Activated CD4-positive, alpha-beta T cell treated with anti-CD3 and anti-CD28 coated beads, Interleukin-10, Interleukin-2, amounts not matched to agents 100 ng/mL and 50 ng/mL, durations not matched to agents 16 hours and 8 hours (primary cell): ENCODE measurements at regions not wholly inside any gene's neighbourhood (a gene's known extent, or its start where the extent isn't known, plus 50 kb on each side); places are given as distances from the start of the nearest gene placed in this dataset.

ENCODE experiments used
- DNase-seq: peaks from one replicate; pipeline ENCODE4 v3.0.0-alpha.2; 2020

DNA sequence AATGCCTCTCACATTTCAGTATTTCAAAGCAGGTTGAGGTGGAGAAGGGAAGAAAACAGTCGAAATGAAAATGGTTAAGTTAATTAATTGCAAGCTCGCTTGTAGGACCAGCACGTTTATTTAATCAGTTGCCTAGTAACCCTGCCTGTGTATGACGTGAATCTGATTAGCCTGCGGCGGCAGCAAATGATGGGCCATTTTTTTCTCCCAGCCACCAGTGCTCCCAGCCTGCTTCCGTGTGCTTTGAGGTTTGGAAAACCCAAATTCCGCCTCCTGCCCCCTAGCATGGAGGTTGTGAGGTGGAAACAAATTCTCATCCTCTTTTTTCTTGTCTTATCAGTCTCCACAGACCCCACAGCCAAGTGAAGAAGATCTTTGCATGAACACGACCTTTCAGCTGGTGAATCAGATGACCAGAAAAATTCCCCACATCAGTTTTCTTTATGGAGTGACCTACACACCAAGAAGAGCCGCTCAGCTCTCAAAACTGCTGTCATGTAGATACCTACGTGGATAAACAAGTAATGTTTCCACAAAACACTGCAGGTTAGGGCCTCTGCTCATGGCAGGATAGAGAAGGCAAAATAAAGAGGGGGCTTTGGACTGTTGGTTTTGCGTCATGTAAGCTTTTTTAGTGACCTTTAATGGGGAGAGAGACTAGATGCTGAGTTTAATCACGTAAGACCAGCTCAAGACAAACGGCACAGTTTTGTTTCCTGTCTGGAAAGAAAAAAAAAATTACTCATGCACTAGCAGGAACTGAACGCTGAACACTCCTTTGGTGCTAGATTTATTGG lies 572.9 kb upstream of the NOX3 start:
- no peak for DNase-seq

DNA sequence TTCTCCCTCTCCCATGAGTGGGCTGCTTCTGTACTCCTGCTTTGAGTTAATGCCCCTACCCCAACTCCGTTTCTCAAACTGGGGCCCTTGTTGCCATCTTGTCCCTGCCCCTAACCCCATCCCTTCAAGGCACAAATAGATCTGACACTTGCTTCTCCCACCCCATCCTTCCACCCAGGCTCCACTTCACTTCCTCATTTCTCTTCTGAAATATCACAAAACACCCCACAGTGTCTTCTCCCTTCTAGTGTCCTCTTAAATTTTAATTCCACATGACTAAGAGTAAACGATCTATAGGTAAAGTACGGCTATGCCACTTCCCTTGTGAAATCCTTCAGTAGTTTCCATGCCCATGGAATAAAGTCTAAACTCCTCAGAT lies 571.6 kb upstream of the NOX3 start:
- no peak for DNase-seq

DNA sequence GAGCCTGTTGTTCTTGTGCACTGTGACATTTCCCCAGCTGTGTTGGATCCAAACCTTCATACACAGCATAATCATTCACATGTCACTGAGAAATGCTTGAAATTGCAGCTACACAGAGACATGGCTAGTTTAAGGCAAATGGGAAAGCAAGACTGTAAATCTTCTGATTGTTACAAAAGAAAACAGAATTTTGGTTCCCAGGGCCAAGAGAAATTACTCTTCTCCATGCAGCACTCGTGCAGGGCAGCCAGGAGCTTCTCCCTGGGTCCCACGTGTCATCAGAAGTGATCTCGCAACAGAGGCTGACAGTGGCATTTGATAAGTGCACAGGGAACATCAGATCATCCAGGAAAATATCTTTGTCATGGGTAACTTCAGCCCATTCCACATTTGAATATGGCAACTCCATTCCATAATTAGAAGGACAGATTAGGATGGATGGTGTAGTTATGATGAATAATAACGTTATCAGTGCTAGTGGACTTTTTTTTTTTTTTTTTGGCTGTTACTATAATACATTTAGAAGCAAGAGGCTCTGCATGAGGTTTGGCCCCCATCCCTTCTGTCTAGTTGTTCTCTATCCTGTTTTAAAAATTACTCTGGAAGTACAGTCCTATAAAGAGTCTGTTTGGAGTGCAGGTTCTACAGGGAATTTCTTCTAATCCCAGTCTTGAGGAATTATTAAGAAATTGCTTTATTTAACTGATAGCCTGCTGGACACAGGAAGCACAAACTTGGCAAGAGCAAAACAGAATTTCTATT lies 571.0 kb upstream of the NOX3 start:
- DNase-seq = no peak

DNA sequence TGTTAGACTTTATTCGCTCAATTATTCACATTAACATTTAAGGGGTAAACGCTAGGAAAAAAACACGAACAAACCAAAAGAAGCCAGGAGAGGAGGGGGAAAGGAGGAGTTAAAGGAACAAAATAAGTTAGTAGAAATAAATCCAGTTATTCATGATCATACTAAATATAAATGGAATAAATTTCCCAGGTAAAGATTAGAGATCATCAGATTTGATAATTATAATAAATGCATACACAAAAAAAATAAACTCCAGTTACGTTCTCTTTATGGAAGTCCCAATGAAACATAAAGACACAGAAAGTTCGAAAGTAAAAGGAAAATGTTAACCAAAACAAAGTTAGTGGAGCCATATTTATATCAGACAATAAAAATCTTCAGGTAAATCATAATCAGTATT lies 568.7 kb upstream of the NOX3 start:
- DNase-seq = no peak

DNA sequence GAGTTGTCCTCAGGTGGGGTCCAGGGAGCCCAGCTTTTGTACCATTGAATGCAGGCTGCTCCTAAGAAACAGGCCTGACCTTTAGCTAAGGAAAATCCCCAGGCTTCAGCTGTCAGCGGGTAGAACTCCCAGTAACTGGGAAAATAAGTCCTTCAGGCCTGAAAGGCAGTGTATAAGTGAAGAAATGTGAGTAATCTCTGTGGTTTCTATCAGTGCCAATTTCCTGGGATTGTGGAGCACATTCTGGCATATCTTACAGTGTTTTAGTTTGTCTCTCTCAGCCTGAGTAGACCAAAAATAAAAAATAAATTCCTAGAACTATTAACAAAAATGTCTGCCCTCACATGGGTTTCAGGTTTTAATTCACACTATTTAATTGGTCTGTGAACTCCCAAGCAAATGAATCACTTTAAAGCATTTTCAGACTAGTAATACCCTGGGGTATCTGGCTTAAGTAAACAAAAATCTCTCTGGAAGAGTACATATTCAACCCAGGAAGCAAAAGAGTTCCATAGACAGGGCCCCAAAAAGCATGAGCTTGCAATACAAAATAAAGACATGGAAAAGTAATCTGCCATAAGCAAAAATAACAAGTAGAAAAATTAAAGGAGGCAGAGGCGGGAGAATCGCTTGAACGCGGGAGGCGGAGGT lies 566.2 kb upstream of the NOX3 start:
- DNase-seq = no peak

DNA sequence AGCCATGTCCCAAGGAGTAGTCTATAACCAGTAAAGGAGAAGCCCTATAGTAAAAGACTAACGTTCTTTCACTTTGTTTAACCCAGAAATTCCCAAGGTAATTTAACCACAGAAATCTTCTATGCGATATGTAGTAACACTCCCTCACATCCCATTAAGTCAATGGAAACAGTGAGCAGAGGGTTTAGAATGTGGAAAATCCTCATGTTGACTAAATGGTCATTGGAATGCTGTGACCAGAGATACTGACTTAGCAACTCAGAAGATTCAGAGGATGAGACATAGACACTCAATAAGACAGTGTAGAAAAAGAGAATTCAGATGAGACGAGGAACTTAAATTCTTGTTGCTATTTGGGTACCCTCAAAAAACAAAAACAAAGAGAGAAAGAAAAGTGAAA lies 562.2 kb upstream of the NOX3 start:
- no peak for DNase-seq

DNA sequence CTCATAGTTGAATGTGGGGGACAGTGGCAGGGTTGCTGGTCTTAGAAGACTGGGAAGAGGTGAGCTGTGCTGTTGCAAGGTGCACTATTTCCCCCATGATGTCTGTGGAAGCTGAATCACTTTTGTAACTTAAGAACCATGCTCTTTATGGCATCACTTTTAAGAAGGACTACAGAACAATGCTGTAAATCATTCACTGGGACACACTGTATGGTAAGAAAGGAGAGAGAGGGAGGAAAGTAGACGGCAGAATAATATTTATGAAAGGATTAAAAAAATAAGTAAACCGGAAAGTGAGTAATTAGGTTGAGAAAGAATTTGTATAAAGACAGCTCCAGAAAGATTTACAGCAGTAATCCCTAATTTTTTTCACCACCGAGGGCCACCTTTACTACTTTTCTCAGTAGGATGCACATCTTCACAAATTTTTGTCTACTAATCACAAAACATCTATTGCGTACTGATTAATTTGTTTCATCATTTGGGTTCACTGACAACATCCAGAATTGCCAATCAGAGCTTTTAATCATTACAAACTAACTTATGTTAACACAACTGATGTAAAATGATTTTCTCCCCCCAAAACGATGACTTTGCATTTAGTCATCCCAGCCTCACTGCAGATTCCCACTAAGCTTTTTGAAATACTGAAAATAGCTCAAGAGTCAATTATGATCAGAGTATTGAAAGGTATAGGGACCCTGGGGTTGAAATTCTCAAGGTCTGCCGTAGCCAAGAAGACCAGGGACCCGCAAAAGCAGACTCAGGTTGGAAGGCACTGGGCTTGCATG lies 560.7 kb upstream of the NOX3 start:
- no peak for DNase-seq

DNA sequence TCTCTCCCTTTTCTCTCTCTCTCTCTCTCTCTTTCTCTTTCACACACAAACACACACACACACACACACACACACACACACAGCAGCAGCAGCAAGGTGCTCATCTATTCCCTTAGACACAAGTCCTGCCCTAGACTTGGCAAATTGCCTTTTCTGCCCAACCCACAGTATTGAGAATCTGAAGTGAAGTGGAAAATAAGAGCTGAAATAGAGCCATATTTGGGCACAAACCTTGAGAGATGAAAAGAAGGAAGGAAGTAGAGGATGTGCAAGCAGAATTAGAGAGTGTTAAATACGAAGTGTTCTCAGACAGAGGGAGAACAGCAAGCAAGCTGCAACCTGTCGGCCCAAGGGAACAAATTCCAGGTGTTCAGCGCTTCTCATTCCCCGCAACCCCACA lies 557.5 kb upstream of the NOX3 start:
- no peak for DNase-seq

DNA sequence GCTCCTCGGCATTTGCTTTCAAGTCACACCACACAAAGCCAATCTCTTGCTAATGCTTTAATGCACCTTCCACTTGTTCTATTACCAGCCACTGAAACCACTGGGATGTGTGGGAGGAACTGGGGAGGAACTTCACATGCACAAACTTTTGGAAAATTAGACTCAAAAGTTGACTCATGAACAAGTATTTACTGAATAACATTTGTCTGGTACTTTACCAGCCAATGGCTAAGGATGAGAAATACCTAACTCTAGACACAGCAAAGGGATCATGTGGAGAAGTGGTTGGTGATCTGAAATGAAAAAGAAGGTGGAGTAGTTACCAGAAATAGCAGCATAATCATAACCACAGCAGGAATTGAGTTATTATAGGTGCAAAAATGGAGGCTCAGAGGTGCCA lies 554.0 kb upstream of the NOX3 start:
- no peak for DNase-seq

DNA sequence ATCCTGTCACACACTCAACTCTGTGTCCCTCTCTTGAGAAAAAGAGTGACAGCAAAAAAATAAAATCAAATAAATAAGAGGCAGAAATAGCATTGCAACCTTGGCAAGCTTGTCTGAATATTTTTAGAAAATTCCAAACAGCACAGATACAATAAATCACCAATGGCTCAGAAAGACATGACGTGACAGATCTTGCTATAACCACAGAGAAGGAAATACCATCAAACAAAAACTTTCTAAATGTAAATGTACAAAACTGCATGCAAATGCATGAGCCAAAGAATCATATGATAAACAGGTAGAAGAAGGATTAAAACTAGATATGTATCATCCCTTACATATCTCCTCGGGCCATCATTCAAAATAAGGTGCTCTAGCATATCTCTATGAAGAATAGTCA lies 549.2 kb upstream of the NOX3 start:
- no peak for DNase-seq

DNA sequence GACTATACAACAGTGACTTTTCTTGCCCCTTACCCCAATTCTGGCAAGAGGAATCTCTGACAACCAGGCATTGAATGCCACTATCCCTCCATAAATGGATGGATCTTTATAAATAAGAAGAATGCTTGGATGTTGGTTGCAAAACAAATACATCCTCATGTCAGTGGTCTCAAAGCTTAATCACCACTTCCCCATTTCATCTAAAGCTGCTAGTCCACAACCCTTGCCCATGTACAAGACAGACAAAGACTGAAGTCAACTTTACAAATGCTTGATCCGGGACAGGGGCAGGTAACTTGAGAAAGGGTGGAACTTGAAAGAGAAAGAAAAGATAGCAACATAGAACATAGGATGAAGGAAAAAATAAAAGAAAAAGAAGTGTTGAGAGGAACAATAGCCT lies 540.5 kb upstream of the NOX3 start:
- no peak for DNase-seq

DNA sequence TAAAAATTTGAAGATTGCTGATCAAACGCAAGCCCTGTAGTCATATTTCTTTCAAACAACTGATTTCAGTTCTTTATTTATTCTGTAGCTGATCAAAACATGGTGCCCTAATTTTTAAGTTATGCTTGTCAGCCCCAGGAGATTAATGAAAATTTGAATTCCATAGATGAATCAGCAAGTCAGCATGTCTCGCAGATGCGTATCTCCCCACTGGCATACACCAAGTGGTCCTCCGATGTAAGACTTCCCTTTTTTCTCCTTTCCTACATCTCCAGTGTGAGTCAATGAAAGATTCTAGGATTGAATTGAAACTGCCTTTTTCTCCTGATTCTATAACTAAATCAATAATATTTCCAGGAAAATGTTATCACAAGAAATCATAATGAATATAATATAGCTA lies 539.6 kb upstream of the NOX3 start:
- no peak for DNase-seq

DNA sequence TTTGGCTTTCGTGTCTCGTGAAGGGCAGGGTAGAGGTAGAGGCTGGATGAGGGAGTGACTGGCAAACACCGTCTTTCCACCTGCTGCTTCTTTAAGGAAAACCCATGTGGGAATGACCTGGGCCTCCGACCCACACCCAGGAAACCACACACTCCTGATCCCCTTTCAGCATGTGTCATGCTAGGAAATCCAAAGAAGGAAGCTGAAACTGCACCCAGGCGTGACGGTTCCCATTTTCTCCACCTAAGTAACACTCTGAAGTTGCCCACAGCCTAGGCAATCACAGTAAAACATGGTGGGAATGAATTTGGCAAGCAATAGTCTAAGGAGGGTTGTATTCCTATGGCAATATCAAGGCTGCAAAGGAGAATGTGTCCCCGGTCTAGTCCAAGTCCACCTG lies 538.4 kb upstream of the NOX3 start:
- DNase-seq = no peak

DNA sequence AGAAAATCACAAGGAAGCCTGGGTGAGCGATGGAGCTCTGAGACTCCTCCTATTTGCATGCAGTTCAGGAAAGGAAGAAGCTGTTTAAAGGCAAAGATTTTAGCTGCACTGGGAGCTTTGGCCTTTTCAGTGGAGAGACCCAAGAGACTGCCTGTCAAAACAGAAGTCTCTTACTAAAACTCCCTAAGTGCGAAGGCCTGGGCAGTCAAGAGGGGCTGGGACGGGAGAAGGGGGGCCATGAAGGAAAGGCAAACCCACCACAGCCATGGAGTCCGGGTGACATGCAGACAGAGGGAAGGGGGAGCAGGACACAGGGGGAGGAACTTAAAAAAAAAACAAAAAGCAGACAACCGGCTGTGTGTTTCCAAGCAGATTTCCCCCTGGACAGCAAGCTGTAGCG lies 537.6 kb upstream of the NOX3 start:
- no peak for DNase-seq

DNA sequence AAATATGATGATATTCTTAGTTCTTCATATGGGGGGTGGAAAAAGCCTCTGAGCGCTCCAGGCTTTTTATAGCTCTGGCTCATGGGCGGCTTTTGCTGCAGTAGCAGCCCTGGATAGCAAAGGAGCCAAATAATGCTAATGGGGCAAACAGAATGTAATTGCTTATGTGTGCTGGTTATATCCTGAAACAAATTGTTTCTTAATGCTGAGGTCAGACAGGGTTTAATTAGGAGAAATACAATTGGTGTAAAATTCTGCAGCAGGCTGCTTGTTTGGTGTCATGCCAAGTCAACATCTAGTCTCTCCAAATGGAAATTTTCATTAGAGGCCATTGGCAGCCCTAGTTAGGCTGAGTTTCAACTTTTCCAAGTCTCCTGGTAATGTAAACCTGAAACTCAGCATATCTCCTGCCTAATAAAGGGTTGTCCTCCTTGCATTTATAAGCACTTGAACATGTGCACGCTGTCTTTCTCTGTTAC lies 530.1 kb upstream of the NOX3 start:
- DNase-seq = no peak

DNA sequence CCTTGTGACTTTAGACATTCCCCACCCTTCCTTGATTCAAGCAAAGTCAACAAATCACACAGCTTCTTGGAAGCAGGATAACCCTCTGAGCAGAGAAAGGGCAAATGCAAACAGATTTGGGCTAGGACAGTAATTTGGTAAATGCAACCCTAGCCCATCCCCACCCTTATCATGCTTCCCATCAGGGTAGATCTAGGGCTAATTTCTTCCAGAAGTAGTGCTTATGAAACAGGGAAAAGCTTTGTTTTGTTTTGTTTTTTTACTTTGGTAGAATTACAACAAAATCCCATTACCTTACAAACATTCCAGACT lies 525.1 kb upstream of the NOX3 start:
- no peak for DNase-seq

DNA sequence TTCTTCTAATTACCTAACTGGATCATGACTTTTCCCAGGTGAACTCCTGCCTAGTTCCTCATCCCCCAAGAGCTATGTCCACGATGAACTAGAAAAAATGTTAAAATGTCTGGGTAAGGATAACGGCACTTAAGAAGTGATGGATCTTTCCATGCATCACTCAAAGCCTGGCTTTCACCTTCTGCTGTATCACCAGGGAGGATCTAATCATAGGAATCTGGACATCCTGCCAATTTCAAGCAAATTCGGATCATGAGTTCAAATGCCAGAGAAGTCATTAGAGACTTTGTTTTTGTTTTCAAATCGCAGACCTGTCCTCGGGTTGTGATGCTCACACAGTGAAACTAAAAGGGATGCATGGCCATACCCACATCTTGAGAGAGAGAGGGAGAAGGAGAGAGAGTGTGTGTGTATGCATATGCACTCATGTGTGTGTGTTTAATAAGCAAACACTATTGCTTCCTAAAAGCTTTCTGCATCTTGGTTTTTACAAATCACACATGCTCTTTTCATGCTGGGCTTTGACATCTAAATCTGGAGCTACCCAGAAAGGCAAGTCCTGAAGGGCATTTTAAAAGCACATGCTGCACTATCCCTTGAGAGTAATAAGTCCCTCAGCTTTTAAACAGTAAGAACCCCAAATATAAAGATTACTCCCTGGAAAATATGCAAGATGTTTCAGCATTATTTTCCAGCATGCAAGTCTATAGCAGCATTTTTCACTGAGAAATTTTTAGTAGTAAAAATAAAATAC lies 524.6 kb upstream of the NOX3 start:
- DNase-seq = no peak

DNA sequence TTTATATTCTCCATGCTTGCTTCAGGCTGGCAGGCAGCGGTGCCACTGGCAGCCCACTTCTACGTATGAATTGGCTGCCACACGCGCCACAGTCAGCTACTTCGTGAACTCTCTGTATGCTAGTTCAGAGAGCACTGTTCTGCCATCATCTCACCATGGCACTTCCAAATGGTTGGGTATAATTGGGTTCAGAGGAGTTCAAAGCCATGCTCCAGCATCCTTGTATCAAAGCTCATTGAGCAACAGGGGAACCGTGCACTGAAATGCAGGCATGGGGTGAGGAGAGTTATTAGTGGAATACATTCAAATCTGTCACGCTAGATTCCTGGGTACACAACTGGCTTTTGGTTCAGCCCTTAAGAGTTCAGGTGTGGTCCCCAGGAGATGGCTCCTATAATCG lies 519.9 kb upstream of the NOX3 start:
- DNase-seq = no peak

DNA sequence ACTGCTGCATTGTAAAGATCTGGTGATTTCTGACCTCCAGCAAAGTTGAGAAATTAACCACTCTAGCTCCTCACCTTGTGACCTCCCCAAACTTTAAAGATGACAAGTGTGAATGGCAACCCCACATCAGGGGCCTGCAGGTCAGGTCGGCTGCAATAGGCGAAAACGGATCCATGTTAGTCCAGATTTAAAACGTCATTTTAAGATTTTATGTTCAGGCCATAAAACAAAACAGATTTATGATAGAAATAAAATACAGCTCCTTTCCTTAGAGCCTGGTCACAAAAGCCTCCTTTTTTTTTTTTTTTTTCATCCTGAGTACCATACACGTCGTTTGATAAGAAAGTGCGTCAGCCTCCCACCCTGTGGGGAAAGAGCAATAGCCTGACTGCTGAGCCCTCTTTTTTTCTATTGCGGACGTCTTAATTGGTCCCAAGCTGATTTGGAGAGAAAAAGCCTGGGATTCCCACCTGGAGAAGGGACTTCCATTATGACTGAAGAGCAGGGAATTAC lies 519.2 kb upstream of the NOX3 start:
- DNase-seq = no peak

DNA sequence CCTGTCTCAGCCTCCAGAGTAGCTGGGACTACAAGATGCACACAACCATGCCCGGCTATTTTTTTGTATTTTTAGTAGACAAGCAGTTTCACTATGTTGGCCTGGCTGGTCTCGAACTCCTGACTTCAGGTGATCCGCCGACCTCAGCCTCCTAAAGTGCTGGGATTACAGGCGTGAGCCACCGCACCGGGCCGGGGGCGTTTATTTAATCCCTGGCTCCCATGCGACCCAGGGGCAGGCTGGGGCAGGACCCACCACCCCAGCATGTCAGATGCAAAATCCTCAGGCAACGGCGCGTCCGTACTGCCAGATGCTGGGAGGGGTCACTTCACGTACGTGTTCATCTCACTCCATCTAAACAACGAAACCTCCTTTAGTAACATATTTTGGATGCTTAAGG lies 518.7 kb upstream of the NOX3 start:
- no peak for DNase-seq

DNA sequence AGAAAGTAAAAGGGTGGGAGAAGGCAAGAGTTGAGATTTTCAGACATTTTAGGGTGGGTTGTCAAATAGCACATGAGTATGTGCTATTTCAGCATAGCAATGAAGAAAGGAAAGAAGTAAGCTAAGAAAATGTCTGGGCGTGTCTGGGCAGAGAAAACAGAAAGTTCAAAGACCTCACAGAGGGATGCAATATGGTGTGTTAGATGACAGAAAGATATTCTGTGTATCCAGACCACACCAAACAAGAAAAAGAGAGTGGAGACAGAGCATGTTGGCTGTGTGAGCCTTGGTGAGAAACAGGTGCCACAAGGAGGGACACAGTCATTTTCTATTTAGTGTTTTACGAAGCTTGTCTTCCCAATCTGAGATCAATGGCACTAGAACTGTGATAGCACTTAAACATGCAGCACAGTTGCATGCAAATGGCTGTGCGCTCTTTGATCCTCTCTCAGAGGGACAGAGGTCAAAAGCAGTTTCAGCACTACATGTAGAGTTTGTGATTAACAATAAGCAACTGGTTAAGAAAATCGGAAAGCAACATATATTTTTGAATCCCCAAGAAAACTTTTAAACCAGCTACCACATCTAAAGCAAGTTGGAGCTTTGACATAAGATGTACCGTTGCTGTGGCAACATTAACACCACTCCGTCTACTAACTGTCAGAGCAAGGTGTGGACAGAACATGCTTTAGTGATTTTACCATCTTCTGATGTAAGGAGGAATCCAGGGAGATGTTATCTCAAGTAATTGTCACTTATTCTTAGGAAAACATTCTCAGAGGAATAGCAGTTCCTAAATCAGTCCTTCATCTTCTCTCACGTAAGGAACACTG lies 515.5 kb upstream of the NOX3 start:
- DNase-seq = no peak

DNA sequence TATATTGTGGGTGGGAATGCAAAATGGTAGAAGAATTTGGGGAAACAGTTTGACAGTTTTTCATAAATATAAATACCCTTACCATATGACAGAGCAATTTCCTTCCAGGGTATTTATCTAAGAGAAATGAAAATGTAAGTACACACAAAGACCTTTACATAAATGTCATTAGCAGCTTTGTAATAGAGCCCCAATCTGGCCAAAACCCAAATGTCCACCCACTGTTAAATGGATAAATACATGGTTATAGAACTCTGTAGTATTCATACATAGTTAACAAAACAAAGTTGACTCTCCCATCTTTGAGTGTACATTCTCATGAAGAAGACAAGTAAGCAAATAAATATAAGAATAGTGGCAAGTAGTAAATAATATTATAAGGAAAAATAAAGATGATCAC lies 514.8 kb upstream of the NOX3 start:
- DNase-seq = no peak
